Muscle of arm (tissue), 1 donor: ENCODE measurements at regions not wholly inside any gene's neighbourhood (a gene's known extent, or its start where the extent isn't known, plus 50 kb on each side); places are given as distances from the start of the nearest gene placed in this dataset.

Experiments
- DNase-seq: peaks from one replicate; pipeline ENCODE4 v3.0.0-alpha.2; 2013

- no peak for DNase-seq
Observed at GRCh38 chr10:124346831-124347230, 71.9 kb downstream of the OAT start.

- DNase-seq: no peak
Observed at GRCh38 chr10:124345521-124345920, 73.2 kb downstream of the OAT start.

GRCh38 chr10:124344931-124345330 lies 73.8 kb downstream of the OAT start:
- DNase-seq: no peak

GRCh38 chr10:124344266-124344590 lies 74.5 kb downstream of the OAT start:
- no peak for DNase-seq

GRCh38 chr10:124343351-124344265 lies 75.1 kb downstream of the OAT start:
- DNase-seq: no peak

- DNase-seq: no peak
Observed at GRCh38 chr10:124342821-124343170, 75.9 kb downstream of the OAT start.

- no peak for DNase-seq
Observed at GRCh38 chr10:124342136-124342820, 76.4 kb downstream of the OAT start.

GRCh38 chr10:124341768-124342135 lies 77.0 kb downstream of the OAT start:
- no peak for DNase-seq

GRCh38 chr10:124340033-124340760 lies 78.5 kb downstream of the OAT start:
- DNase-seq: peak; percentile 15

- DNase-seq: no peak
Observed at GRCh38 chr10:124339119-124340032, 79.3 kb downstream of the OAT start.

- DNase-seq: no peak
Observed at GRCh38 chr10:124338276-124338925, 80.3 kb downstream of the OAT start.

GRCh38 chr10:124336186-124336585 lies 82.5 kb downstream of the OAT start:
- DNase-seq: no peak

GRCh38 chr10:124333931-124334330 lies 84.8 kb downstream of the OAT start:
- DNase-seq: no peak

GRCh38 chr10:124332426-124332825 lies 86.3 kb downstream of the OAT start:
- DNase-seq: no peak

- no peak for DNase-seq
Observed at GRCh38 chr10:124329941-124330340, 88.8 kb downstream of the OAT start.

GRCh38 chr10:124329362-124329761 lies 89.4 kb downstream of the OAT start:
- DNase-seq: no peak

GRCh38 chr10:124328477-124329220 lies 90.1 kb downstream of the OAT start:
- DNase-seq: no peak

GRCh38 chr10:124325998-124326636 lies 92.6 kb downstream of the OAT start:
- DNase-seq: no peak

- DNase-seq: no peak
Observed at GRCh38 chr10:124325633-124325914, 93.1 kb downstream of the OAT start.
